Kidney (tissue), 13 donors: ENCODE measurements at regions not wholly inside any gene's neighbourhood (a gene's known extent, or its start where the extent isn't known, plus 50 kb on each side); places are given as distances from the start of the nearest gene placed in this dataset.

Experiments used
- DNase-seq, 5 donors: peaks; one replicate each; pipeline ENCODE4 v3.0.0-alpha.2; 2013 to 2020
- FAIRE-seq: peaks from 2 replicates; lab custom pipeline; 2012; peaks lifted over from hg19 to GRCh38; lab: Jason Lieb, UNC
- H3K27ac ChIP-seq, 2 donors: one replicate each; pipeline ENCODE4 v1.7.0; 2013; ENCODE audit warnings: low read depth in 2 of 2, low read length in 2 of 2, inconsistent platforms in 1 of 2
- H3K27me3 ChIP-seq: one replicate; pipeline ENCODE4 v1.7.1; 2013; ENCODE audit warnings: low read length, inconsistent platforms; ENCODE audit not compliant: control insufficient read depth, insufficient read depth
- H3K36me3 ChIP-seq, 3 donors: one replicate each; pipeline versions ENCODE4 v1.7.0 to v1.7.1; 2013; ENCODE audit warnings: low read length in 3 of 3, control low read depth in 1 of 3, inconsistent platforms in 1 of 3; ENCODE audit not compliant: insufficient read depth in 3 of 3, control insufficient read depth in 2 of 3
- H3K4me1 ChIP-seq, 3 donors: one replicate each; pipeline versions ENCODE4 v1.7.0 to v1.7.1; 2013; ENCODE audit warnings: low read length in 3 of 3, inconsistent platforms in 1 of 3, low read depth in 1 of 3; ENCODE audit not compliant: control insufficient read depth in 2 of 3, insufficient read depth in 2 of 3
- H3K4me3 ChIP-seq, 3 donors: one replicate each; pipeline versions ENCODE4 v1.7.0 to v1.8.1; 2013; ENCODE audit warnings: low read length in 3 of 3, control low read depth in 1 of 3, inconsistent platforms in 1 of 3
- H3K9ac ChIP-seq, 3 donors: one replicate each; pipeline versions ENCODE4 v1.7.0 to v1.7.1; 2013; ENCODE audit warnings: low read length in 3 of 3, control low read depth in 1 of 3, inconsistent platforms in 1 of 3
- H3K9me3 ChIP-seq, 3 donors: one replicate each; pipeline versions ENCODE4 v1.7.0 to v1.7.1; 2013; ENCODE audit warnings: low read length in 3 of 3, control low read depth in 1 of 3, inconsistent platforms in 1 of 3; ENCODE audit not compliant: control insufficient read depth in 2 of 3, insufficient read depth in 1 of 3
- CTCF ChIP-seq: IDR thresholded peaks from 3 replicates; pipeline ENCODE4 v1.5.1; 2012; ENCODE audit warnings: mild to moderate bottlenecking, moderate library complexity, borderline replicate concordance; ENCODE audit not compliant: insufficient read depth; ENCODE audit errors: extremely low read depth
- intact Hi-C: fragments of 100-400 bp; cut with DNase I; formaldehyde crosslinking; loops from one replicate; pipeline ENCODE4 v1.11.1; 2022
- donor health status: control.
- donor health status: control.
- donor health status: control.
- donor health status: control.
- donor health status: control.
- donor health status: DM: yes; HTN: yes; CAD: no.
- donor health status: Normal renal cell carcinoma (clear cell type).

DNA sequence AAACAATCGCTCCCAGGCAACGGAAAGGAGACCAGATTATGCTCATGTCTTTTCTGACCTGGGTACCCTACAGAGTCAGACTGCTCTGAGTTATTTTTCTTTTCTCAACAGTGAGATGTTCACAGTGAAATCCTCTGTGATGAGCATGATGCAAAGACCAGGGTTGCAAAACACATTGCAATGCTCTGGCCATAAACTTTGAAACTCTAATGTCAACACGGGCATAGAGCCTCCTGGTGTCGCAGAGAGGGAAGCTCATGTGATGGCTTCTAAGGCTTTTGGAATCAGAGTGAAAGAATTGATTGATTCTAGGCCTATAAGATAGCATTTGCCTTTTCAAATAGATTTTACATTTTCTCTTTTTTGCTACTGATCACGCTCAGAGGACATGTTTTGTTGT lies 193.4 kb downstream of the RASSF9 start:
- FAIRE-seq (no peak), DNase-seq (no peak)
- Histone ChIP-seq H3K9me3 (no peaks in the 10 kb centered on the region), H3K27me3 (no peaks in the 10 kb centered on the region), H3K4me1 (no peaks in the 10 kb centered on the region), H3K36me3 (no peaks in the 10 kb centered on the region), H3K27ac (no peak overlapping the region), H3K4me3 (no peak overlapping the region), H3K9ac (no peak overlapping the region)
- intact Hi-C loops: no loop called here
- no peak for TF ChIP-seq CTCF

DNA sequence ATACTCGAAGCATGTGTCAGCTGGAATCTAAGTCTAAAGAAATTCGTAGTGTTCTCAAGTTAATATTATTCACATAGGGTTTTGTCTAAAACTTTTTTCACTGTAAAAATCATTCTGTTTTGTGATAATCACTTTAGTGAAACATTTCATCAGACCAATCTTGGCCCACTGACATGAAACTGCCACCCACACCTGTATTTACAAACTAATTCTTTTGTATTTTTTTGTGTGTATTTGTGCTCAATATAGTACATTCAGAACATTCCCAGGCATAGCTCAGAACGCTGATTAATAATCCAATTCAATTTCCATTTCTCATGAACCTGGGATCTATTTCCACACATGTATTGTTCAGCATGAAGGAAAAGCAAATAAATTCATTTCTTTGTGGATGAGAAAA lies 191.7 kb downstream of the RASSF9 start:
- Histone ChIP-seq H3K9me3 (no peaks in the 10 kb centered on the region), H3K36me3 (no peaks in the 10 kb centered on the region), H3K4me3 (no peak overlapping the region), H3K4me1 (no peaks in the 10 kb centered on the region), H3K27me3 (no peaks in the 10 kb centered on the region), H3K9ac (no peak overlapping the region), H3K27ac (no peak overlapping the region)
- FAIRE-seq (no peak), DNase-seq (no peak)
- intact Hi-C loops: no loop called here
- no peak for TF ChIP-seq CTCF

GRCh38 chr12:85653731-85654455 lies 182.3 kb downstream of the RASSF9 start:
- intact Hi-C loops: no loop called here
- Histone ChIP-seq H3K9ac (no peak overlapping the region), H3K4me3 (no peak overlapping the region), H3K4me1 (no peaks in the 10 kb centered on the region), H3K27ac (no peak overlapping the region), H3K27me3 (no peaks in the 10 kb centered on the region), H3K9me3 (peaks cover 0 to 6% (median 0%) of the 10 kb centered on the region in 3 donors), H3K36me3 (no peaks in the 10 kb centered on the region)
- FAIRE-seq (no peak), DNase-seq (no peak)
- TF ChIP-seq CTCF: no peak

- FAIRE-seq: no peak
- no peaks in the 10 kb centered on the region for H3K4me1 ChIP-seq
- TF ChIP-seq CTCF: no peak
- H3K9me3 ChIP-seq: peaks cover 0 to 6% (median 0%) of the 10 kb centered on the region in 3 donors
- H3K4me3 ChIP-seq: no peak overlapping the region
- no peak for DNase-seq
- intact Hi-C loops: no loop called here
- H3K27me3 ChIP-seq: no peaks in the 10 kb centered on the region
- no peak overlapping the region for H3K9ac ChIP-seq
- H3K27ac ChIP-seq: no peak overlapping the region
- no peaks in the 10 kb centered on the region for H3K36me3 ChIP-seq
Measured at GRCh38 chr12:85654456-85654840, 181.8 kb downstream of the RASSF9 start.
